UCSD-AML1 (cell line): ENCODE measurements at regions not wholly inside any gene's neighbourhood (a gene's known extent, or its start where the extent isn't known, plus 50 kb on each side); places are given as distances from the start of the nearest gene placed in this dataset.

Experiments used
- DNase-seq: peaks from one replicate; lab custom pipeline; 2025; ENCODE audit not compliant: unreplicated experiment; lab: John Stamatoyannopoulos, UW

DNA sequence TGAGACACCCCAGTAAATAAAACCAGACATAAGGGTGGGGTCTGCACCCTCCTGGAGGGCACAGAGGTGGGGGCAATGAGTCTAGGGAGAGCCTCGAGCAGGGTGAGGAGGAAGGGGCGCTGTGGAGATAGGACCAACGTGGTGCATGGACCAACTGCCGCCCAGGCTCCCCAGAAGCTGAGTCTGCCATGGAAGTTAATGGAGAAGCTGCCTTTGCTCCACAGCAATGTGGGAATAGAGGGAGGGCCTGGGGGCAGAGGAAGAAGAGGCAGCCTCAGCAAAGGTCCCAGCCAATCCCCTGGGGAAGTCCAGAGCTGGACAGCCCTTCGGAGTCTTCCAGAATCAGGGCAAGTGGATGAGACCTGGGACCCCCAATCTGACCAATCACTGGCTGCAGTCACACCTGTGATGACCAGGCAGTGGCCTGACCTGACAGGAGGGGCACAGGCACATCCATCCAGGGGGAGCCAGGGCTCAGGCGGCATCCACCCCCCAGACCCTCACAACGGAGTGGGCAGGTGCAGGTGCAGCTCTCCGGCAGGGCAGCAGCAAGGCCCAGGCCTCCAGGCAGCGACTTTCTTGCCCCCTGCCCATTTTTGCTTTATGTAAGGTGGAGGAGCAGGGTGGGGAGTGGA, 242.2 kb upstream of the PPP2R2D start:
- no peak for DNase-seq

DNA sequence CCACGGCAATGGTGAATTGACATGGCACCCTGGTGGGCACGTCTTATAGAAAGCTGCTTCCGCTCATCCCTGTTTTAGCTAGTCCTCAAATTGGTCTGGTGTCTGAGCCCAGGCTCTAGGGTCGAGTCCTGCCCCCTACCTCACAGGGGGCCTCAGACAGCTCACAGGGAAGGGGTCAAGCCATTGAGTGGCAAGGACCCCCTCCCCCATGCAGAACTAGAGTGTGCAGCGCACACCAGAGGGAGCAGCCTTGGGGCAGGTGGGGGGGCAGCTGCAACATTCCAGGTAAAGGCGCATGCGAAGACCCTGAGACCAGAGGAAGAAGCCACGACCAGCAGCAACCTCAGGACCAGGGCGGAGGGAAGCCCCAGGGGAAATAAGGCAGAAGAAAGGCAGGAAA, 240.4 kb upstream of the PPP2R2D start:
- no peak for DNase-seq

GRCh38 chr10:131662851-131663250, 238.0 kb upstream of the PPP2R2D start:
- DNase-seq: no peak

- no peak for DNase-seq
Measured at GRCh38 chr10:131663351-131663750, 237.5 kb upstream of the PPP2R2D start.

DNA sequence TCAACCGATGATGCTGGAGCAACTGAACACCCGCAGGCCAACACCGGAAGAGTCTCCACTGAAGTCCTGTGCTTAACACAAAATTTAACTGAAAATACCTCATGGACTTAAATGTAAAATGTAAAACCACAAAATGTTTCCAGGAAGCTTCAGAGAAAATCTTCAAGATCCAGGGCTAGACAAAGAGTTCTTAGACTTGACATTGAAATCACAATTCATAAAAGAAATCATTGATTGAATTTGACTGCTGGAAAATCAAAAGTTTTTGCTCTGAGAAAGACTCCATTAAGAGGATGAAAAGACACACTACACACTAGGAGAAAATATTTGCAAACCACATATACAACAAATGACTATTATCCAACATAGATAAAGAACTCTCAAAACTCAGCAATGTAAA, 234.7 kb upstream of the PPP2R2D start:
- DNase-seq: no peak

DNA sequence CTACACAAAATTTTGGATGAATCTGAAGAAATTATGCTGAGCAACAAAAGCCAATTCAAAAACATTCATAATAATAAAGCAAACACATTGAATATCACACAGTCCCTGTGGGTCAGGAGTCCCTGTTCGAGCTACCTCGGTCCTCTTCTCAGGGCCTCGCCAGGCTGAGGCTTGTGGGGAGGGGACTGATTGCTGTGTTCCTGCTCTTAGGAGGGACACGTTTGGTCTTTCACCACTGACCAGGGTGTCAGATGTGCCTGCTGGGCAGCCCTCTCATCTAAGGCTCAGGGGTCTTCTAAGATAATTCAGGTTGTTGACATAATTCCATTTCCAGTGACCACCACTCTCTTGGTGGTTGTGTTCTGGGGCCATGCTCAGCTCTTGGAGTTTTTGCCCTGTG, 233.8 kb upstream of the PPP2R2D start:
- no peak for DNase-seq

DNA sequence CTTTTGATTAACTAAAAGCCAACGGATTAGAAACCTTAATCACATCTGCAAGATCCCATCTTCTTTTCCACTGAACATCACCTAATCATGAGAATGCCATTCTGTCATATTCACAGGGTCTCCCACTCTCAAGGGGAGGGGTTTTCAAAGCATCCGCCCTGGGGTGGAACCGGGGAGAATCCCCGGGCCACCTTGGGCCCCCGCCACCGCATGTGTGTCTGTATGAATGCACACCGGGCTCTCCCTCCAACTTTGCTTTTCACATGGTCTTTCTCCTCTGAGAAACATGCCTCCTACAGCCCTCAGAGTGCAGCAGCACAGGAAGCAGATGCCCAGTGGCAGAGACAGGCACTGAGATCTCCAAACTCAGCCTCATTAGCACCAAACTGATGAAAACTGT, 233.2 kb upstream of the PPP2R2D start:
- DNase-seq: no peak

GRCh38 chr10:131668903-131669302, 231.9 kb upstream of the PPP2R2D start:
- no peak for DNase-seq

GRCh38 chr10:131669838-131670237, 231.0 kb upstream of the PPP2R2D start:
- DNase-seq: no peak

- DNase-seq: no peak
Measured at GRCh38 chr10:131670341-131670740, 230.5 kb upstream of the PPP2R2D start.

DNA sequence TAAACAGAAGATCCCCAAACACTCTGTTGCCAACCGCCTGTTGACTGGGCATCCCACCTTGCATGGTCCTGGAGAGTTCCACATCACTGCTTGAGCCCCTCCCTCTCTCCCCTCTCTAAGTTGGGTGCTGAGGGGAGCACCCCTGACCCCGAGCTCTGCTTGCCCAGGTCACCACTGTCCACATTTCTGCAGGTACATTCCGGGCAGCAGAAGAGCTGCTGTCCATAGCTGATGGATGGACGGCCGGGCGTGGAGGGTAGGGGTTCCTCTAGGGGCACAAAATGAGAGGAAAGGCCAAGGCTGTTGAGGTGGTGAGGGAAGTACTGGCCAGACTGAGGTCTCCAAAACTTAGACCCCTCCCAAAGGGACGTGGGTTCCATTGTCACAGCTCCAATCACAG, 227.4 kb upstream of the PPP2R2D start:
- DNase-seq: no peak

GRCh38 chr10:131674130-131674529, 226.7 kb upstream of the PPP2R2D start:
- no peak for DNase-seq

GRCh38 chr10:131675104-131675503, 225.7 kb upstream of the PPP2R2D start:
- DNase-seq: no peak

GRCh38 chr10:131676046-131676799, 224.6 kb upstream of the PPP2R2D start:
- DNase-seq: no peak

DNA sequence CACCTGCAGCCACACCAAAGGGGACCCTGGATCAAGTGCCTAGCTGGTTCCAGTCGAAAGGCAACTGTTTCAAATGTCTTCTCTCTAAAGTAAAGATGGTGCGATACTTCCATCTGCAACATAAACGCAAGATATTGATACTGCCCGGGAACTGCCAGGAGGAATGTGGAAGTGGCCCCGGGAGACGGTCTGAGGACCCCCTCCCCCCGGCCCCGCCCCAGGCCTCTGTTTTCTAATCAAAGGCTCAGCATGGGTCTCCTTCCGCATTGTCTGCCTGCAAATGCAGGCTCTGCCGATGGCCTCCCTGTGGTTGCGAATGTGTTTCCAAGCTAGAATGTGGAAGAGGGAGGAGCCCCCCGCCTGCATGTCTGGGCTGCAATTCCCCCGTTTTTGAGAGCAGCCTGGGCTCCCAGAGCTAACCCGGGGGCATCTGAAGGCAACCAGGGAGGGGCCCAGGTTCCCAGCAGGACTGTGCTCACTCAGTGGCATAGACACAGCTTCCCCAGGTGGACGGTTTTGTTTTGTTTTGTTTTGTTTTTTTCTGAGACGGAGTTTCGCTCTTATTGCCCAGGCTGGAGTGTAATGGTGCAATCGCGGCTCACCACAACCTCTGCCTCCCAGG, 223.9 kb upstream of the PPP2R2D start:
- no peak for DNase-seq

- DNase-seq: no peak
Measured at GRCh38 chr10:131677671-131678070, 223.1 kb upstream of the PPP2R2D start.

GRCh38 chr10:131678171-131678570, 222.6 kb upstream of the PPP2R2D start:
- DNase-seq: no peak

- no peak for DNase-seq
Measured at GRCh38 chr10:131678613-131679012, 222.2 kb upstream of the PPP2R2D start.

DNA sequence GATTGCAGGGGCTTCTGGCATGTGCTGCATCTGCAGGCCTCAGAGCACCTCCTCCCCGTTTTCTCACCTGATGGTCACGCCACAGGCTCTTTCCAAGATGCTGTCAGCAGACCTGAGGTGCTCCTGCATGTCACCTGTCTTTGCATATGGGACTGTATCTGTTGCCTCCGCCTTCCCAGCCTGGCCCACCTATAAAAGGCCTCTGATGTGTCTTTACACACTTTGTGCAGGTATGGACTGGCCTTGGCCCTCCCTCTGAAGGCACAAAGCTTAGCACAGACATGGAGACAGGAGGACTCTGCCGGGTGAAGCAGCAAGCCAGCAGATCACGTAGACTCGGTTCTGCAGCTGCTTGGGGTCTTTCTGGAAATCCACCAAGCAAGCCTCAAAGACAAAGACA, 220.9 kb upstream of the PPP2R2D start:
- no peak for DNase-seq

DNA sequence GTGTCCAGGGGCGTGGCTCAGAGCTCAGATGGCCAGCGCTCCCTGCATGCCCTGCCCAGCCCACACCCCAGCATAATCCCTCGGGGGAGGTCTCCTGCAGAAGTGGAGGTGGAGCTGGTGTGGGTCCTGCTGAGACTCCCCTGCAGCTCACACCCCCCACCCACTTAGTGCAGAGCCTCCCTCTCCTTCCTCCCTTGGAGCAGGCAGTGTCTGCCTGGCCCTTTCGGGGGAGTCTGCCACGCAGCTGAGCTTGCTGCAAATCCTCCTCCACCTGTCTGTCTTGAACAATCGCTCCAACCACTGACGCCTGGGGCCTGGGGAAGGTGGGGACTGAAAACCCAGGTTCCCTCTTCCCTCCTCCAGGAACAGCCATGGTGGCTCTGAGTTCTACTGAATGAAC, 219.7 kb upstream of the PPP2R2D start:
- DNase-seq: no peak

GRCh38 chr10:131681656-131682055, 219.2 kb upstream of the PPP2R2D start:
- DNase-seq: no peak

- DNase-seq: no peak
Measured at GRCh38 chr10:131682271-131682962, 218.4 kb upstream of the PPP2R2D start.
